ENCODE measurements at regions not wholly inside any gene's neighbourhood (a gene's known extent, or its start where the extent isn't known, plus 50 kb on each side); places are given as distances from the start of the nearest gene placed in this dataset.

GRCh38 chr2:160612266-160612856, 118.8 kb upstream of the RBMS1 start:
- no peaks in the 10 kb centered on the region for H3K9me3 ChIP-seq (replicated peaks in 1 of 3)
- H3K4me3 ChIP-seq: no peak overlapping the region
- no peak for DNase-seq
- no peaks in the 10 kb centered on the region for H3K27me3 ChIP-seq
- no peaks in the 10 kb centered on the region for H3K4me1 ChIP-seq (replicated peaks in 1 of 2)
- intact Hi-C loops (cut with DNase I): no loop called here
- no peak overlapping the region for H3K27ac ChIP-seq
- TF ChIP-seq POLR2A (IDR thresholded peaks at IDR 0.05): no peak
- TF ChIP-seq, protein P1, sequence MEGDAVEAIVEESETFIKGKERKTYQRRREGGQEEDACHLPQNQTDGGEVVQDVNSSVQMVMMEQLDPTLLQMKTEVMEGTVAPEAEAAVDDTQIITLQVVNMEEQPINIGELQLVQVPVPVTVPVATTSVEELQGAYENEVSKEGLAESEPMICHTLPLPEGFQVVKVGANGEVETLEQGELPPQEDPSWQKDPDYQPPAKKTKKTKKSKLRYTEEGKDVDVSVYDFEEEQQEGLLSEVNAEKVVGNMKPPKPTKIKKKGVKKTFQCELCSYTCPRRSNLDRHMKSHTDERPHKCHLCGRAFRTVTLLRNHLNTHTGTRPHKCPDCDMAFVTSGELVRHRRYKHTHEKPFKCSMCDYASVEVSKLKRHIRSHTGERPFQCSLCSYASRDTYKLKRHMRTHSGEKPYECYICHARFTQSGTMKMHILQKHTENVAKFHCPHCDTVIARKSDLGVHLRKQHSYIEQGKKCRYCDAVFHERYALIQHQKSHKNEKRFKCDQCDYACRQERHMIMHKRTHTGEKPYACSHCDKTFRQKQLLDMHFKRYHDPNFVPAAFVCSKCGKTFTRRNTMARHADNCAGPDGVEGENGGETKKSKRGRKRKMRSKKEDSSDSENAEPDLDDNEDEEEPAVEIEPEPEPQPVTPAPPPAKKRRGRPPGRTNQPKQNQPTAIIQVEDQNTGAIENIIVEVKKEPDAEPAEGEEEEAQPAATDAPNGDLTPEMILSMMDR (IDR thresholded peaks at IDR 0.05): no peak
- no peaks in the 10 kb centered on the region for H3K36me3 ChIP-seq (replicated peaks in 1 of 2)

DNA sequence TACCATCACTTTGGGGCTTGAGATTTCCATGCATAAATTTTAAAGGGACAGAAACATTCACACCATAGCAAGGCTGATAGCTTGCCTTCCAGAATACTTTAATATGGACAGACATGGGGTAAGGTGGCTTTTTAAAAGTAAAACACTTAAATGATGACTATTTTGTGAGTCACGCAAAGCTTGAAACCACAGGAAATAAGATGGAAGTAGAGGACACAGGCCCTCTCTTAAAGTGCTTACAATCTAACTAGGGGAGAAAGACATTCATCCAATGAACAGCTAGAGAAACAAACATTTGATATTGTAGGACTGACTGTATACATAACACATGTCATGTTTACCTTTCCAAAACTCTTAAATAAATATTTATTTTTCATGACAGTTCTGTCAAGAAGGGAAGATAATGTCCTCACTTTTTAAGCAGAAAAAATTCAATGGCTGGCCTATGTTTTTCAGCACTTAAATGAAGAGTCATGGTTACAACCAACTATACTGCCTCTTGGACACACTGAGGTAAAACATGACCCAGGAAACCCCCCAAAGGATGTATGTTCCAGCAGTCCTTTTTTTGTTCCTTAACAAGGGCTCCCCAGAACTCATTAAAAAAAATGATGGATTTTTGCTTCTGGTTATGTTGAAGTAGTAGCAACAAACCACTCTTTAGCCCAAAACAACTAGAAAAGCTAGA, 120.0 kb upstream of the RBMS1 start:
- intact Hi-C loops (cut with DNase I): no loop called here
- H3K9me3 ChIP-seq (replicated peaks in 1 of 3): no peaks in the 10 kb centered on the region
- no peak for DNase-seq
- no peak for TF ChIP-seq POLR2A (IDR thresholded peaks at IDR 0.05)
- TF ChIP-seq, protein P1 (IDR thresholded peaks at IDR 0.05): no peak
- H3K27ac ChIP-seq: no peak overlapping the region
- WGBS, 4 donors: 86 to 90% (median 88%) methylated on average over 1 of the region's 1 CpG
- no peaks in the 10 kb centered on the region for H3K4me1 ChIP-seq (replicated peaks in 1 of 2)
- H3K27me3 ChIP-seq: no peaks in the 10 kb centered on the region
- H3K4me3 ChIP-seq: no peak overlapping the region
- H3K36me3 ChIP-seq (replicated peaks in 1 of 2): no peaks in the 10 kb centered on the region

GRCh38 chr2:160614391-160614790, 120.8 kb upstream of the RBMS1 start:
- Histone ChIP-seq H3K36me3 (replicated peaks in 1 of 2) (no peaks in the 10 kb centered on the region), H3K9me3 (replicated peaks in 1 of 3) (no peaks in the 10 kb centered on the region), H3K4me3 (no peak overlapping the region), H3K27me3 (no peaks in the 10 kb centered on the region), H3K4me1 (replicated peaks in 1 of 2) (no peaks in the 10 kb centered on the region), H3K27ac (no peak overlapping the region)
- intact Hi-C loops (cut with DNase I): no loop called here
- TF ChIP-seq, protein P1 (IDR thresholded peaks at IDR 0.05): no peak
- DNase-seq: no peak

DNA sequence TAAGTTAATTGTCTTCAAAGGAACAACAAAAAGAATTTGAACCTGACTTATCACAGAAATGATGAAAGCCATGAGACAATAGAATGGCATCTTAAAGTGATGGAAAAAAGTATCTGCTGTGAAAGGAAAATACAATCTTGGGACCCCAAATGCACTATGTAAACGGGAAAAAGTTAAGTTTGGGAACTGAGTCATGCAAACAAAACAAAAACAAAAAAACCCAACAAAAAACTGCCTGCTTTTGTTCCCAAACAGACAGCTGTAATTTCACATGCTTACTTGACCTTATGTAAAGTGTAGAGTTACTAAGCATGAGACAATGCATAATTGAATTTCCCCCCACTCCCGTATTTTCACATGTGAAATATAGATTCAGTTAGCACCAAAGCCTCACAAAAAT, 122.1 kb upstream of the RBMS1 start:
- intact Hi-C loops (cut with DNase I): no loop called here
- no peaks in the 10 kb centered on the region for H3K9me3 ChIP-seq (replicated peaks in 1 of 3)
- TF ChIP-seq POLR2A (IDR thresholded peaks at IDR 0.05): no peak
- TF ChIP-seq, protein P1 (IDR thresholded peaks at IDR 0.05): no peak
- WGBS, 4 donors: 57 to 82% (median 73%) methylated on average over 2 of the region's 2 CpGs
- H3K4me1 ChIP-seq (replicated peaks in 1 of 2): no peaks in the 10 kb centered on the region
- H3K27ac ChIP-seq: no peak overlapping the region
- no peak overlapping the region for H3K4me3 ChIP-seq
- no peaks in the 10 kb centered on the region for H3K36me3 ChIP-seq (replicated peaks in 1 of 2)
- DNase-seq: no peak
- no peaks in the 10 kb centered on the region for H3K27me3 ChIP-seq
